OCI-LY7 (cell line): ENCODE measurements at regions not wholly inside any gene's neighbourhood (a gene's known extent, or its start where the extent isn't known, plus 50 kb on each side); places are given as distances from the start of the nearest gene placed in this dataset.

Experiments
- EZH2phosphoT487 ChIP-seq: fragments of 200-600 bp; sonication (generic); IDR thresholded peaks from 2 replicates; pipeline ENCODE4 v1.6.1; 2018; ENCODE audit warnings: low read depth, borderline replicate concordance, mild to moderate bottlenecking, mixed run types, antibody characterized with exemption, low read length, moderate library complexity, mixed read lengths
- TF ChIP-seq, protein P1 (sequence below): fragments of 200-600 bp; sonication (generic); conservative IDR thresholded peaks from 2 replicates; pipeline ENCODE4 v1.5.1; 2014; ENCODE audit warnings: mild to moderate bottlenecking, antibody characterized with exemption, low read length, moderate library complexity, mixed read lengths

- TF ChIP-seq, protein P1, sequence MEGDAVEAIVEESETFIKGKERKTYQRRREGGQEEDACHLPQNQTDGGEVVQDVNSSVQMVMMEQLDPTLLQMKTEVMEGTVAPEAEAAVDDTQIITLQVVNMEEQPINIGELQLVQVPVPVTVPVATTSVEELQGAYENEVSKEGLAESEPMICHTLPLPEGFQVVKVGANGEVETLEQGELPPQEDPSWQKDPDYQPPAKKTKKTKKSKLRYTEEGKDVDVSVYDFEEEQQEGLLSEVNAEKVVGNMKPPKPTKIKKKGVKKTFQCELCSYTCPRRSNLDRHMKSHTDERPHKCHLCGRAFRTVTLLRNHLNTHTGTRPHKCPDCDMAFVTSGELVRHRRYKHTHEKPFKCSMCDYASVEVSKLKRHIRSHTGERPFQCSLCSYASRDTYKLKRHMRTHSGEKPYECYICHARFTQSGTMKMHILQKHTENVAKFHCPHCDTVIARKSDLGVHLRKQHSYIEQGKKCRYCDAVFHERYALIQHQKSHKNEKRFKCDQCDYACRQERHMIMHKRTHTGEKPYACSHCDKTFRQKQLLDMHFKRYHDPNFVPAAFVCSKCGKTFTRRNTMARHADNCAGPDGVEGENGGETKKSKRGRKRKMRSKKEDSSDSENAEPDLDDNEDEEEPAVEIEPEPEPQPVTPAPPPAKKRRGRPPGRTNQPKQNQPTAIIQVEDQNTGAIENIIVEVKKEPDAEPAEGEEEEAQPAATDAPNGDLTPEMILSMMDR: no peak
- TF ChIP-seq EZH2phosphoT487: no peak
These were observed 149.7 kb upstream of the ZNF366 start for GRCh38 chr5:72656756-72657513.
